ENCODE measurements at regions not wholly inside any gene's neighbourhood (a gene's known extent, or its start where the extent isn't known, plus 50 kb on each side); places are given as distances from the start of the nearest gene placed in this dataset.

- Histone ChIP-seq H3K4me1 (ENCODE audit: low read depth) (no peaks in the 10 kb centered on the region), H3K27me3 (no peaks in the 10 kb centered on the region), H3K27ac (no peak overlapping the region), H3K36me3 (no peaks in the 10 kb centered on the region), H3K4me3 (no peak overlapping the region), H3K9me3 (ENCODE audit: low read depth) (no peaks in the 10 kb centered on the region)
- TF ChIP-seq CTCF (IDR thresholded peaks at IDR 0.05; ENCODE audit: low read depth, low read length) = no peak
- DNase-seq (ENCODE audit: low read depth in 1 of 2, low spot score in 1 of 2) = peak in 1 of 2 donors; percentile 62
Measured at GRCh38 chr11:23725752-23726151, 771.1 kb upstream of the LUZP2 start.

- Histone ChIP-seq H3K4me1 (ENCODE audit: low read depth) (no peaks in the 10 kb centered on the region), H3K27me3 (no peaks in the 10 kb centered on the region), H3K9me3 (ENCODE audit: low read depth) (no peaks in the 10 kb centered on the region), H3K36me3 (no peaks in the 10 kb centered on the region), H3K27ac (no peak overlapping the region), H3K4me3 (no peak overlapping the region)
- TF ChIP-seq CTCF (IDR thresholded peaks at IDR 0.05; ENCODE audit: low read depth, low read length) = no peak
- no peak for DNase-seq (ENCODE audit: low read depth in 1 of 2, low spot score in 1 of 2)
Measured at GRCh38 chr11:23727387-23727786, 769.5 kb upstream of the LUZP2 start.

- Histone ChIP-seq H3K4me3 (no peak overlapping the region), H3K4me1 (ENCODE audit: low read depth) (no peaks in the 10 kb centered on the region), H3K27ac (no peak overlapping the region), H3K36me3 (no peaks in the 10 kb centered on the region), H3K27me3 (no peaks in the 10 kb centered on the region), H3K9me3 (ENCODE audit: low read depth) (no peaks in the 10 kb centered on the region)
- TF ChIP-seq CTCF (IDR thresholded peaks at IDR 0.05; ENCODE audit: low read depth, low read length) = no peak
- peak; percentile 27 to 43 for DNase-seq (ENCODE audit: low read depth in 1 of 2, low spot score in 1 of 2)
Measured at GRCh38 chr11:23727794-23728193, 769.1 kb upstream of the LUZP2 start.

DNA sequence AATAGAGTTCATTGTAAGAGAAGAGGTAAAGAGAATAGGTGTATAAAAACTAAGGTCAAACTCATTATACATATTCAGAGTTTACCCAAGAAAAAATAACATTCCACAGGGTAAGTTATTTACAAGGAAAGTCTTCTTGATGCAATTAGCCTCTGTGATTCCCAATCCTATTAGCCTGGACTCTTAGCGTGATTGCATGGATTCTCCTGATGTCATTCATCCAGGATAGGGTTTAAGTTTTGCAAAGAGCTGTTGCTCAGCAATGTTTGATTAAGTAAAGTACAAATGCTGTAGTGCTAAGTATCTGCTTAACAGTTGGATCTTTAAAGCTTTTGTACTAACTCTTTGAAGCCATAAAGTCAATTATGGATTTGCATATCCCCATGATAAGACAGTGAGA, 767.8 kb upstream of the LUZP2 start:
- Histone ChIP-seq H3K27me3 (no peaks in the 10 kb centered on the region), H3K4me3 (no peak overlapping the region), H3K9me3 (ENCODE audit: low read depth) (no peaks in the 10 kb centered on the region), H3K4me1 (ENCODE audit: low read depth) (no peaks in the 10 kb centered on the region), H3K36me3 (no peaks in the 10 kb centered on the region), H3K27ac (no peak overlapping the region)
- DNase-seq (ENCODE audit: low read depth in 1 of 2, low spot score in 1 of 2) = no peak
- TF ChIP-seq CTCF (IDR thresholded peaks at IDR 0.05; ENCODE audit: low read depth, low read length) = no peak

DNA sequence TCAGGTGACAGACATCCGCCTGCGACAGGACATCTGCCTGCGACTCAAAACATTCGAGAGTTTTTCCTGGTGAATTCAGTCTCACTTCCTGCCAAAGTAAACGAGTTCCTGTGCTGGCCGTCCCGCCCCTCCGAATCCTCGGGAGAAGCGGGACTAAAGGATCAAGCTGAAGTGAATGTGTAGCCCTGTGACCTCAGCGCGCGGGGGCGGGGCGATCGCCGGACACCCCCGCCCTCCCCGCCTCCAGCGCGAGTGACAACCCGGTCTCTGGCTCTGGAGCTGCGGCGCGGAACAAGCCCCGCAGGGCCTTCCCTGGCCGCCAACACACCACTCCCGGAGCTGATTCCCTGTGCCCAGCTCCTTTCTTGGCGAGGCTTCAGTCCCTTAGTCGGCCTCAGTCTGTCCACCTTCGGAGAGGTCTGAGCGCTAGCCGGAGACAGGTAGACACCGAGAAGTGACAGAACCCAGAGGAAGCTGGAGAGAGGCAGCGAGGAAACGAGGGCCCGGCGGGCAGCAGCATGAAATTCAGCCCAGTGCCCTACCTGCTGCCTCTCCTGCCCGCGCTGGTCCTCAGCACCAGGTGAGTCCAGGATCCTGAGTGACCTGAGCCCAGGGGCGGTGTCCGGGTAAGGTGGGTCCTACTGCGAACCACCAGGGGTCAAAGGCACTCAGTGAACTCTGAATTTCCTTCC, 766.4 kb upstream of the LUZP2 start:
- Histone ChIP-seq H3K36me3 (no peaks in the 10 kb centered on the region), H3K9me3 (ENCODE audit: low read depth) (no peaks in the 10 kb centered on the region), H3K4me3 (no peak overlapping the region), H3K27me3 (no peaks in the 10 kb centered on the region), H3K4me1 (ENCODE audit: low read depth) (no peaks in the 10 kb centered on the region), H3K27ac (no peak overlapping the region)
- DNase-seq (ENCODE audit: low read depth in 1 of 2, low spot score in 1 of 2) = no peak
- no peak for TF ChIP-seq CTCF (IDR thresholded peaks at IDR 0.05; ENCODE audit: low read depth, low read length)

Data from cardiac muscle cell (in vitro differentiated cells and primary cell).